HCT116 (cell line): ENCODE measurements at regions not wholly inside any gene's neighbourhood (a gene's known extent, or its start where the extent isn't known, plus 50 kb on each side); places are given as distances from the start of the nearest gene placed in this dataset.

ENCODE experiments used
- ATAC-seq: fragments of 200-7000 bp; cut with Tn5 transposase; 2 replicates; pipeline ENCODE4 v1.9.1; 2020; ENCODE audit warnings: mild to moderate bottlenecking, moderate library complexity
- BruUV-seq: library from RNA; stranded (reverse); fragments of 400-500 nt; replicated peaks from 2 replicates; lab custom pipeline; 2021; lab: Mats Ljungman, UMichigan
- CTCF ChIA-PET: fragments of 300-600 bp; sonication (Branson Sonifier 250); formaldehyde crosslinking; loops from one replicate; lab custom pipeline; 2021; ENCODE audit warnings: antibody characterized with exemption; lab: Charles Lee
- POLR2A ChIA-PET: fragments of 300-600, 350-600 bp; sonication (Branson Sonifier 250); formaldehyde crosslinking; loops from one replicate; lab custom pipeline; 2021; ENCODE audit warnings: antibody characterized with exemption; lab: Charles Lee
- RAD21 ChIA-PET, 2 experiments: fragments of 300-600 bp; sonication (Branson Sonifier 250); formaldehyde crosslinking; loops; one replicate each; lab custom pipeline; 2023; ENCODE audit warnings: low total read pairs in 2 of 2; ENCODE audit not compliant: uncharacterized antibody in 2 of 2, unreplicated experiment in 2 of 2, low non-redundant PET in 1 of 2; lab: Charles Lee
- DNase-seq: peaks from one replicate; pipeline ENCODE4 v3.0.0-alpha.2; 2010; ENCODE audit warnings: low read depth, low spot score
- H2AFZ ChIP-seq: fragments of 200-600 bp; shearing (Covaris generic), sonication (generic); 2 replicates; pipeline ENCODE4 v1.6.1; 2017; ENCODE audit warnings: low read depth, mixed run types, mixed read lengths, antibody characterized with exemption, low read length; ENCODE audit not compliant: poor library complexity, severe bottlenecking
- H3K27ac ChIP-seq: 2 replicates; pipeline ENCODE4 v1.5.1; 2012; ENCODE audit warnings: low read depth, low read length
- H3K27me3 ChIP-seq: fragments of 200-600 bp; sonication (generic); 2 replicates; pipeline ENCODE4 v1.6.1; 2016; ENCODE audit warnings: mixed run types, low read length, mixed read lengths; ENCODE audit not compliant: insufficient read depth
- H3K36me3 ChIP-seq, 2 experiments: fragments of 200-500 bp in 1 of 2; fragments of 200-600 bp in 1 of 2; sonication (Bioruptor generic) in 1 of 2; sonication (generic) in 1 of 2; 2 replicates each; pipeline versions ENCODE4 v1.5.1 to v1.6.1; 2014 to 2016; ENCODE audit warnings: low read length in 2 of 2, inconsistent platforms in 1 of 2, mixed read lengths in 1 of 2, mixed run types in 1 of 2; ENCODE audit not compliant: insufficient read depth in 2 of 2, control insufficient read depth in 1 of 2
- H3K4me1 ChIP-seq, 2 experiments: fragments of 200-600 bp in 1 of 2; sonication (generic) in 1 of 2; 2 replicates each; pipeline versions ENCODE4 v1.5.1 to v1.6.1; 2012 to 2017; ENCODE audit warnings: low read length in 2 of 2, inconsistent platforms in 1 of 2, mild to moderate bottlenecking in 1 of 2, mixed read lengths in 1 of 2, mixed run types in 1 of 2, moderate library complexity in 1 of 2; ENCODE audit not compliant: insufficient read depth in 2 of 2, control insufficient read depth in 1 of 2
- H3K4me2 ChIP-seq: fragments of 200-600 bp; sonication (generic); 2 replicates; pipeline ENCODE4 v1.6.1; 2017; ENCODE audit warnings: mixed run types, low read length, mixed read lengths
- H3K4me3 ChIP-seq, 2 experiments: fragments of 200-600 bp in 1 of 2; sonication (generic) in 1 of 2; replicated peaks in 1 of 2; 2 replicates each; pipeline ENCODE4 v1.5.1; 2011 to 2016; ENCODE audit warnings: low read length in 2 of 2, control low read depth in 1 of 2, low read depth in 1 of 2, mild to moderate bottlenecking in 1 of 2, mixed read lengths in 1 of 2, mixed run types in 1 of 2
- H3K79me2 ChIP-seq: fragments of 200-600 bp; sonication (generic); 2 replicates; pipeline ENCODE4 v1.6.1; 2017; ENCODE audit warnings: mild to moderate bottlenecking, mixed run types, low read length, moderate library complexity, mixed read lengths; ENCODE audit not compliant: insufficient read depth
- H3K9ac ChIP-seq: fragments of 200-600 bp; sonication (generic); 2 replicates; pipeline ENCODE4 v1.6.1; 2016; ENCODE audit warnings: low read length, mixed read lengths
- H3K9me2 ChIP-seq: fragments of 200-600 bp; sonication (generic), shearing (Covaris generic); 2 replicates; pipeline ENCODE4 v1.6.1; 2017; ENCODE audit warnings: mixed run types, mild to moderate bottlenecking, moderate library complexity; ENCODE audit not compliant: insufficient read depth
- H3K9me3 ChIP-seq, 2 experiments: fragments of 200-500 bp in 1 of 2; fragments of 200-600 bp in 1 of 2; sonication (Bioruptor generic) in 1 of 2; sonication (generic) in 1 of 2; 2 replicates each; pipeline ENCODE4 v1.6.1; 2014 to 2017; ENCODE audit warnings: low read length in 2 of 2, mixed read lengths in 2 of 2, inconsistent platforms in 1 of 2, low read depth in 1 of 2, mild to moderate bottlenecking in 1 of 2, mixed run types in 1 of 2, moderate library complexity in 1 of 2; ENCODE audit not compliant: control insufficient read depth in 1 of 2, insufficient read depth in 1 of 2
- H4K20me1 ChIP-seq: fragments of 200-600 bp; sonication (generic), shearing (Covaris generic); 2 replicates; pipeline ENCODE4 v1.6.1; 2017; ENCODE audit warnings: mixed run types, mild to moderate bottlenecking, moderate library complexity; ENCODE audit not compliant: insufficient read depth
- ATF3 ChIP-seq: IDR thresholded peaks from 2 replicates; pipeline ENCODE4 v1.6.1; 2012
- CBX3 ChIP-seq: IDR thresholded peaks from 2 replicates; pipeline ENCODE4 v1.6.1; 2012; ENCODE audit warnings: low read depth
- CEBPB ChIP-seq: IDR thresholded peaks from 2 replicates; pipeline ENCODE4 v1.6.1; 2012; ENCODE audit warnings: low read depth
- CTCF ChIP-seq, 3 experiments: fragments of 200-600 bp in 1 of 3; sonication (generic) in 1 of 3; IDR thresholded peaks in 2 of 3; conservative IDR thresholded peaks in 1 of 3; 2 replicates each; pipeline ENCODE4 v1.5.1; 2012 to 2017; ENCODE audit warnings: low read depth in 2 of 3, low read length in 2 of 3, antibody characterized with exemption in 1 of 3, borderline replicate concordance in 1 of 3, control low read depth in 1 of 3, mild to moderate bottlenecking in 1 of 3, mixed read lengths in 1 of 3, mixed run types in 1 of 3, moderate library complexity in 1 of 3; ENCODE audit not compliant: insufficient read depth in 1 of 3
- EGR1 ChIP-seq: IDR thresholded peaks from 2 replicates; pipeline ENCODE4 v1.6.1; 2012; ENCODE audit warnings: low read depth
- ELF1 ChIP-seq: IDR thresholded peaks from 2 replicates; pipeline ENCODE4 v1.6.1; 2012; ENCODE audit warnings: low read depth, borderline replicate concordance
- EZH2 ChIP-seq: fragments of 200-600 bp; sonication (generic); IDR thresholded peaks from 2 replicates; pipeline ENCODE4 v1.6.1; 2017; ENCODE audit warnings: antibody characterized with exemption, mixed run types
- EZH2phosphoT487 ChIP-seq: fragments of 200-600 bp; IDR thresholded peaks from 2 replicates; pipeline ENCODE4 v1.6.1; 2018; ENCODE audit warnings: antibody characterized with exemption, borderline replicate concordance
- FOSL1 ChIP-seq: IDR thresholded peaks from 2 replicates; pipeline ENCODE4 v1.6.1; 2012; ENCODE audit warnings: low read depth
- JUND ChIP-seq: IDR thresholded peaks from 2 replicates; pipeline ENCODE4 v1.6.1; 2012
- POLR2A ChIP-seq: IDR thresholded peaks from 2 replicates; pipeline ENCODE4 v1.7.0; 2011; ENCODE audit warnings: borderline replicate concordance; ENCODE audit not compliant: insufficient read depth, insufficient read length; ENCODE audit errors: extremely low read depth
- RAD21 ChIP-seq: IDR thresholded peaks from 2 replicates; pipeline ENCODE4 v1.6.1; 2012; ENCODE audit warnings: low read depth, mild to moderate bottlenecking
- REST ChIP-seq: IDR thresholded peaks from 2 replicates; pipeline ENCODE4 v1.6.1; 2012; ENCODE audit warnings: low read depth
- SRF ChIP-seq: IDR thresholded peaks from 2 replicates; pipeline ENCODE4 v1.6.1; 2012; ENCODE audit warnings: low read depth
- TCF7L2 ChIP-seq: IDR thresholded peaks from 2 replicates; pipeline ENCODE4 v1.7.0; 2011; ENCODE audit warnings: borderline replicate concordance, inconsistent platforms; ENCODE audit not compliant: insufficient read depth, insufficient read length; ENCODE audit errors: extremely low read depth
- YY1 ChIP-seq: IDR thresholded peaks from 2 replicates; pipeline ENCODE4 v1.6.1; 2011; ENCODE audit warnings: low read length, low read depth, moderate library complexity, mild to moderate bottlenecking; ENCODE audit not compliant: insufficient replicate concordance; ENCODE audit errors: extremely low read depth
- ZNF274 ChIP-seq: fragments of 200-500 bp; sonication (Bioruptor generic); IDR thresholded peaks from 2 replicates; pipeline ENCODE4 v1.6.1; 2014; ENCODE audit warnings: mild to moderate bottlenecking, low read depth, low read length, inconsistent platforms
- intact Hi-C: fragments of 100-400 bp; cut with micrococcal nuclease; formaldehyde crosslinking; loops from 2 replicates; pipeline ENCODE4 v1.10.0; 2022

GRCh38 chr6:169101981-169102380, 151.7 kb downstream of the THBS2 start:
- RAD21 ChIA-PET: no interaction called here
- no peaks in the 10 kb centered on the region for H3K36me3 ChIP-seq
- CTCF ChIA-PET: no interaction called here
- no peaks in the 10 kb centered on the region for H3K79me2 ChIP-seq
- BruUV-seq: no TSS peak
- no peaks in the 10 kb centered on the region for H4K20me1 ChIP-seq
- TF ChIP-seq TCF7L2 (no peak), EZH2 (no peak), CEBPB (no peak), JUND (no peak), POLR2A (no peak), EGR1 (no peak), ATF3 (no peak), CBX3 (no peak), ZNF274 (no peak), FOSL1 (no peak), SRF (no peak), CTCF (IDR thresholded peaks at IDR 0.05 in 2 of 3, conservative IDR thresholded peaks at IDR 0.05 in 1 of 3; ENCODE audit: borderline replicate concordance in 1 of 3, insufficient read depth in 1 of 3, low read depth in 2 of 3, low read length in 2 of 3) (no peak), EZH2phosphoT487 (no peak), RAD21 (no peak), REST (no peak), YY1 (no peak), ELF1 (no peak)
- no peak for DNase-seq
- H3K9me3 ChIP-seq: no peaks in the 10 kb centered on the region
- H3K27ac ChIP-seq: no peak overlapping the region
- intact Hi-C loops: no loop called here
- H3K4me2 ChIP-seq: no peak overlapping the region
- no peak overlapping the region for H2AFZ ChIP-seq
- no peak overlapping the region for H3K4me3 ChIP-seq
- H3K9ac ChIP-seq: no peak overlapping the region
- H3K4me1 ChIP-seq: peaks cover 0 to 6% of the 10 kb centered on the region in 2 experiments; a peak in 1 of 4 replicates
- H3K9me2 ChIP-seq: no peaks in the 10 kb centered on the region
- no peak for ATAC-seq
- no peaks in the 10 kb centered on the region for H3K27me3 ChIP-seq
- POLR2A ChIA-PET: no interaction called here
